ENCODE measurements at regions not wholly inside any gene's neighbourhood (a gene's known extent, or its start where the extent isn't known, plus 50 kb on each side); places are given as distances from the start of the nearest gene placed in this dataset.

DNA sequence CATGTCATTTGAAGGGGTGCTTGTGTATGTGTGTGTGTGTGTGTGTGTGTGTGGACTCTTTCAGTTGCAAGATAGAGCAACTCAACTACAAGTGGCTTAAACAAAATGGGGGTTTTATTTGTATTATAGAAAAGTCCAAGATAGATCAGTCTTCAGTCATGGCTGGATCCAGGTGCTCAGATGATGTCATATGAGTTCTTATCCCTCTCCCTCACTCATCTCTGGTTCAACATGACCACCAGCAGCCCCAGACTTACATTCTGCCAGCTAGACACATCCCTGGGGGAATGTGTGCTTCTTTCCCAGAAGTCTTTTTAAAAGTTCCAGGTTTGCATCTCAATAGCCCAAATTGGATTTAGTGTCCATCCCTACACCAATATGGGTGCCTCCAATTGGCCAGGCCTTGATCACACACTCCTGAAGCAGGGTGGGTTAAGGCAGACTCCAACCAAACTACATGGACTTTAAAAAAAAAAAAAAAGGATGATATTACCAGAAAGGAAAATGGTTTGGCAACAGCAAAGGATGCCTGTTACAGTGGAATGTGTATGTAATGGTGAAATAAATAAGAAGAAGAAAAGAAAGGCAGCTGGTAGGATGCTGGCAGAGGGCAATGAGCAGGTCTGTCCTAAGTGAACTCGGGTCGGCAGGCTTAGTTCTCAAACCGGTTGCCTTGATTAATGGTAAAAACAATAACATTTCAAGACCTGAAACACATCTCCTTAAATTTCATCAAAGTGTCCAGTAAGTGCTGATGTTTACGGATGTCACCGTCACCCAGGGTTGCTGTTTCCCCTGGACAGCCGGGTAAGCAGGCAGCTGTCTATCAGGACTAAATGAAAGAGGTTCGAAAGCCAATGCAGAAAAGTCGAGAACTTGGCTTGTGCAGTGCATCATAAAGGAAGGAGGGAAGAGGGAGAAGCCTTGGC, 107.7 kb downstream of the SMIM20 start:
- TF ChIP-seq ZBTB7A (IDR thresholded peaks at IDR 0.05; ENCODE audit: low read depth) (no peak), CREB1 (IDR thresholded peaks at IDR 0.05; ENCODE audit: low read depth) (no peak), RAD21 (IDR thresholded peaks at IDR 0.05; ENCODE audit: low read depth) (no peak), CEBPB (IDR thresholded peaks at IDR 0.05) (no peak)
- TF ChIP-seq, protein P1, sequence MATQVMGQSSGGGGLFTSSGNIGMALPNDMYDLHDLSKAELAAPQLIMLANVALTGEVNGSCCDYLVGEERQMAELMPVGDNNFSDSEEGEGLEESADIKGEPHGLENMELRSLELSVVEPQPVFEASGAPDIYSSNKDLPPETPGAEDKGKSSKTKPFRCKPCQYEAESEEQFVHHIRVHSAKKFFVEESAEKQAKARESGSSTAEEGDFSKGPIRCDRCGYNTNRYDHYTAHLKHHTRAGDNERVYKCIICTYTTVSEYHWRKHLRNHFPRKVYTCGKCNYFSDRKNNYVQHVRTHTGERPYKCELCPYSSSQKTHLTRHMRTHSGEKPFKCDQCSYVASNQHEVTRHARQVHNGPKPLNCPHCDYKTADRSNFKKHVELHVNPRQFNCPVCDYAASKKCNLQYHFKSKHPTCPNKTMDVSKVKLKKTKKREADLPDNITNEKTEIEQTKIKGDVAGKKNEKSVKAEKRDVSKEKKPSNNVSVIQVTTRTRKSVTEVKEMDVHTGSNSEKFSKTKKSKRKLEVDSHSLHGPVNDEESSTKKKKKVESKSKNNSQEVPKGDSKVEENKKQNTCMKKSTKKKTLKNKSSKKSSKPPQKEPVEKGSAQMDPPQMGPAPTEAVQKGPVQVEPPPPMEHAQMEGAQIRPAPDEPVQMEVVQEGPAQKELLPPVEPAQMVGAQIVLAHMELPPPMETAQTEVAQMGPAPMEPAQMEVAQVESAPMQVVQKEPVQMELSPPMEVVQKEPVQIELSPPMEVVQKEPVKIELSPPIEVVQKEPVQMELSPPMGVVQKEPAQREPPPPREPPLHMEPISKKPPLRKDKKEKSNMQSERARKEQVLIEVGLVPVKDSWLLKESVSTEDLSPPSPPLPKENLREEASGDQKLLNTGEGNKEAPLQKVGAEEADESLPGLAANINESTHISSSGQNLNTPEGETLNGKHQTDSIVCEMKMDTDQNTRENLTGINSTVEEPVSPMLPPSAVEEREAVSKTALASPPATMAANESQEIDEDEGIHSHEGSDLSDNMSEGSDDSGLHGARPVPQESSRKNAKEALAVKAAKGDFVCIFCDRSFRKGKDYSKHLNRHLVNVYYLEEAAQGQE (IDR thresholded peaks at IDR 0.05; ENCODE audit: low read depth), result no peak

DNA sequence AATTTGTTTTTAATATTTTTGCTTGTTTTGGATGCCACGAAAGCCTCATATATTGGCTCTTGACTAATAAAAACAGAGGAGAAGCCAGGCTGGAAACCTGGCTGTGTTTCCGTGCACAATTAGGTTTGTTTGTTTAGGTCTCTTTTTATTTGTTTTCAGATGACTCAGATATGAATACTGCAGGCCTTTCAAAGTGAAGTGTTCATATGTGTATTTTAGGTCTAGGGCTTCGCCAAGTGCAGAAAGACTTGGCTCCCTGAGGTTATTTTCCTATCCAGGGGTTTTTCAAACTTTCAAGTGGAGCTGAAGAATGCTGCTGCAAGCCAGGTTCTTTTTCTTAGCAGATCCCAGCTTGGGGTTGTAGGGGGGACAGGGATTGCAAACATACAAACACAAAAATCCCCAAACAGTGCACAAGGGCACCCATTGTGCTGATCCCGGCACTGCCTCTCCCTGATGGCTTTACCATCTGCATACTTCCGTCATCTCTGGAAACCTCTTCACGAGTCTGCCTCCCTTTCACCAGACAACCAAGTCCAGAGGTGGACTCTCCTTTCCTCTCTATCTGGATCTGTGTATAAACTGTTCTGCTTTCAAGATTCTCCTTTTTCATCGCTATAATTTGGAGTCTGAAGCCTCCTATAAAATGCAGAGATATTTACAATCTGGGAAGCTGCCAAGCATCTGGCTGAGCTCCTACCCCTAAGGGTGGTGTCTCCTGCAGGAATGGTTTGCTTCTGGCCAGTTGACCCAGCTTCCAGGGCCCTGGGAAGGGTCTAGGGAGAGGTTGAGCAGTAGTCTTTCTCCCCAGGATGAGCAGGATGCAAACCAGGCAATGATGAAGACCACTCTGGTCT, 108.6 kb downstream of the SMIM20 start:
- TF ChIP-seq YY1 (IDR thresholded peaks at IDR 0.05; ENCODE audit: low read depth) (no peak), FOXM1 (IDR thresholded peaks at IDR 0.05; ENCODE audit: borderline replicate concordance, low read depth) (no peak), NFIC (IDR thresholded peaks at IDR 0.05) (no peak), TEAD4 (IDR thresholded peaks at IDR 0.05) (no peak)
- TF ChIP-seq, protein P1 (IDR thresholded peaks at IDR 0.05; ENCODE audit: low read depth), result no peak

DNA sequence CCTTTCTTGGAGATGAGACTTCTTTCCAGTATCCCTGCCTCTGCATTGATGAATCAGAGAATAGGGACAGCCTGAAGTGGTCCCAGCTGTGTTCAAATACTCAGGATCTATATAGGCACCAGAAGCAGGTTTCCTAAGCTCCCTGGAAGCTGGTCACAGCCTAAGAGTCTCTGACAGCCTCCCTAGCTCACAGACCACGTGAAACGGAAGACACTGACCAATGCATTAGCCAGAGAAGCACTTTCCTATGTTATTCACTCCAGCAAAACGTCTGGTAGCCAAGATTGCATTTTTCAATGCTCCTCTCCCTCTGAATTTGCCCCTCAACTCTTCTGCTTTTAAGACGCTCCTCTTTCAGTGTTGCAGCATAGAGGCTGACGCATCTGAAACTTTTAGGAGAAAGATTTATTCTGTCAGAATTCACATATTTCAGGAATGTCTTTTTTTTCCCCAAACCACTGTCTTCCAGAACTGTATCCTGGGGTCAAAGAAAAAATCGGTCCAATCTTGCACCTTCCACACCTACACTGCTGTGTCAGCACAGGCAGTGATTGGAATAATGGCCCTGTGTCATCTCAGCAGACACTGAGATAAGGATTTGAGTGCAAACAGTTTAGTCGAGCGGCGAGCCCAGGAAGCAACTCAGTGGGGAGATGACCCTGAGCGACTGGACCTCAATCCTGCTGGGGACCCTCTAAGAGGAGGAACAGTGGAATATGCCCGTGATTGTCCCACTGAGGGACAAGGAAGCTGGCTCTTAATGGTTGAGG, 109.4 kb downstream of the SMIM20 start:
- TF ChIP-seq NFIC (IDR thresholded peaks at IDR 0.05) (no peak), TEAD4 (IDR thresholded peaks at IDR 0.05) (no peak), FOXM1 (IDR thresholded peaks at IDR 0.05; ENCODE audit: borderline replicate concordance, low read depth) (no peak), CREB1 (IDR thresholded peaks at IDR 0.05; ENCODE audit: low read depth) (no peak), TCF12 (IDR thresholded peaks at IDR 0.05; ENCODE audit: low read depth) (no peak), RAD21 (IDR thresholded peaks at IDR 0.05; ENCODE audit: low read depth) (no peak), ZBTB7A (IDR thresholded peaks at IDR 0.05; ENCODE audit: low read depth) (no peak)
- TF ChIP-seq, protein P1 (IDR thresholded peaks at IDR 0.05; ENCODE audit: low read depth), result no peak
- TF ChIP-seq, protein P2, sequence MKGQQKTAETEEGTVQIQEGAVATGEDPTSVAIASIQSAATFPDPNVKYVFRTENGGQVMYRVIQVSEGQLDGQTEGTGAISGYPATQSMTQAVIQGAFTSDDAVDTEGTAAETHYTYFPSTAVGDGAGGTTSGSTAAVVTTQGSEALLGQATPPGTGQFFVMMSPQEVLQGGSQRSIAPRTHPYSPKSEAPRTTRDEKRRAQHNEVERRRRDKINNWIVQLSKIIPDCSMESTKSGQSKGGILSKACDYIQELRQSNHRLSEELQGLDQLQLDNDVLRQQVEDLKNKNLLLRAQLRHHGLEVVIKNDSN (IDR thresholded peaks at IDR 0.05), result no peak

DNA sequence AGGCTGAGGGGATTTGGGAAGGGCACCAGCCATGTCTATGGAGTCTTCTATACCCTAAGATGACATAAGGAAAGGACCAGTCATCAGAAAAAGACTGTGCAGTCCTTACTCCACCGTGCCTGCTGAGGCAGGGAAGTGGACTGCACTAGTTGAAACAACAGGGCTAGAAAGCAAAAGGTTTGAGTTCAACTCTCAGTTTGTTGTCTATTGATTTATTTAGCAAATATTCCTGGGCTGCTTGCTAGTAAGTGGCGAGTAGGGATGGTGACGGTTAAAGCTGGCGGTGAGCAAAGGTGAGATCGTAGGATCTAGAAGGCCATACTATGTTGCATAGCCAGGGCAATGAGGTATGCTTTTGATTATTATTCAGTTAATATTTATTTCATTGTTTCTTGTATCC, 110.1 kb downstream of the SMIM20 start:
- TF ChIP-seq RAD21 (IDR thresholded peaks at IDR 0.05; ENCODE audit: low read depth) (no peak), EGR1 (IDR thresholded peaks at IDR 0.05) (no peak), EP300 (IDR thresholded peaks at IDR 0.05; ENCODE audit: borderline replicate concordance) (no peak), CREB1 (IDR thresholded peaks at IDR 0.05; ENCODE audit: low read depth) (no peak), YY1 (IDR thresholded peaks at IDR 0.05; ENCODE audit: low read depth) (no peak), CEBPB (IDR thresholded peaks at IDR 0.05) (no peak)
